Nephron progenitor cell (in vitro differentiated cells): ENCODE measurements at regions not wholly inside any gene's neighbourhood (a gene's known extent, or its start where the extent isn't known, plus 50 kb on each side); places are given as distances from the start of the nearest gene placed in this dataset.

ENCODE experiments used
- DNase-seq: peaks from one replicate; pipeline ENCODE4 v3.0.0; 2021
- H3K27ac Mint-ChIP-seq: 2 replicates; pipeline ENCODE4 v1.8.0; 2021; ENCODE audit warnings: mild to moderate bottlenecking, moderate library complexity, mixed read lengths
- H3K27me3 Mint-ChIP-seq: 2 replicates; pipeline ENCODE4 v1.8.0; 2021; ENCODE audit warnings: mild to moderate bottlenecking, low read depth, mixed read lengths; ENCODE audit not compliant: poor library complexity
- H3K36me3 Mint-ChIP-seq: 2 replicates; pipeline ENCODE4 v1.8.0; 2021; ENCODE audit warnings: low read depth, mixed read lengths
- H3K4me1 Mint-ChIP-seq: 2 replicates; pipeline ENCODE4 v1.8.0; 2021; ENCODE audit warnings: mixed read lengths
- H3K4me3 Mint-ChIP-seq: 2 replicates; pipeline ENCODE4 v1.8.0; 2021; ENCODE audit warnings: mild to moderate bottlenecking, moderate library complexity, mixed read lengths
- H3K9me3 Mint-ChIP-seq: 2 replicates; pipeline ENCODE4 v1.8.0; 2021; ENCODE audit warnings: mild to moderate bottlenecking, moderate library complexity, mixed read lengths
- TF ChIP-seq, protein P1 (sequence below): fragments of 200-600 bp; sonication (generic); IDR thresholded peaks from 2 replicates; pipeline ENCODE4 v1.5.0; 2021; ENCODE audit warnings: antibody characterized with exemption

DNA sequence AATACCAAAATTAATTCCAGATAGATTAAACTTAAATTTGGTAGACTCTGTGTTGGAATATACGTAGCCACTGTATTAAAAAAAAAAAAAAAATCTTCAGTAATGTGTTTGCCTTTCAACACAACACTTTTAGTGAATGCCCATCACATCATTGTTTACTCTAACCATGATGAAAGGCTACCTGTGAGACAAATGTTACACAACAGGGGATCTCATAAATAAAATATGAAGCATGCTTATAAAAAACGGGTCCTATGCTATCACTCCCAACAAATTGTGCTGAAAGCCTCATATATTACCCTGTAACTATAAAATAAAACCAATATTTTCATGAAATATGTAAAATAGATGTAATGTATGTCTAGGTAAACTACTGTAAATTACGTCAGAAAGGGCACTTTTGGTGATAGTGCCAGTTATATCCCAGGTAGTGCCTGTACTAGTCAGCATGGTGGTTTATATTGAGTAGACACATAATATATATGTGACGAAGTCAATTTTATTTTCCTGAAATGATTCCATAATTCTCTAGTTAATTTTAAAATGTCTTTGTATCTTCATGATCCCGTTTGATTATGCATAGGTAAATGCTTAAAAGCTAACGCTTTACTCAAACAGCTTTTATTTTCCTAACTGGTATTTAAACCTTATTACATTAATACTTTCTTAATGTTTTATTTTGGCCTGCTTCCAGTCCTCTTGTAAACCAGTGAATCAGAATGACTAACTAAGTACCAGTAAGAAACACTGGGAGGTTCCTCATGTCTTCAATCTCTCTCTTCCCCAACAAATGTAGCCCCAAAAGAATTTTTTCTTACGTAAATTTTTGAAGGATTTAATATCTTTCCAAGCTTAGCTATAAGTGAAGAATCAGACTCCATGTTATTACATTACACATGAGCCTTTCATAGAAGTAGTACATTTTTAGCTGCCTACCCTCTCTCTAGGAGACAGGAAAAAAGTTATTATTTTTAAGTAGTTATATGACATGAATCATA is 420.3 kb downstream of the GABRG2 start:
- Mint-ChIP-seq H3K27me3 (no peaks in the 10 kb centered on the region), H3K9me3 (peaks cover 5% of the 10 kb centered on the region), H3K36me3 (no peaks in the 10 kb centered on the region), H3K4me1 (no peaks in the 10 kb centered on the region), H3K4me3 (no peak overlapping the region), H3K27ac (no peak overlapping the region)
- DNase-seq, result no peak
- TF ChIP-seq, protein P1, sequence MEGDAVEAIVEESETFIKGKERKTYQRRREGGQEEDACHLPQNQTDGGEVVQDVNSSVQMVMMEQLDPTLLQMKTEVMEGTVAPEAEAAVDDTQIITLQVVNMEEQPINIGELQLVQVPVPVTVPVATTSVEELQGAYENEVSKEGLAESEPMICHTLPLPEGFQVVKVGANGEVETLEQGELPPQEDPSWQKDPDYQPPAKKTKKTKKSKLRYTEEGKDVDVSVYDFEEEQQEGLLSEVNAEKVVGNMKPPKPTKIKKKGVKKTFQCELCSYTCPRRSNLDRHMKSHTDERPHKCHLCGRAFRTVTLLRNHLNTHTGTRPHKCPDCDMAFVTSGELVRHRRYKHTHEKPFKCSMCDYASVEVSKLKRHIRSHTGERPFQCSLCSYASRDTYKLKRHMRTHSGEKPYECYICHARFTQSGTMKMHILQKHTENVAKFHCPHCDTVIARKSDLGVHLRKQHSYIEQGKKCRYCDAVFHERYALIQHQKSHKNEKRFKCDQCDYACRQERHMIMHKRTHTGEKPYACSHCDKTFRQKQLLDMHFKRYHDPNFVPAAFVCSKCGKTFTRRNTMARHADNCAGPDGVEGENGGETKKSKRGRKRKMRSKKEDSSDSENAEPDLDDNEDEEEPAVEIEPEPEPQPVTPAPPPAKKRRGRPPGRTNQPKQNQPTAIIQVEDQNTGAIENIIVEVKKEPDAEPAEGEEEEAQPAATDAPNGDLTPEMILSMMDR, result no peak

DNA sequence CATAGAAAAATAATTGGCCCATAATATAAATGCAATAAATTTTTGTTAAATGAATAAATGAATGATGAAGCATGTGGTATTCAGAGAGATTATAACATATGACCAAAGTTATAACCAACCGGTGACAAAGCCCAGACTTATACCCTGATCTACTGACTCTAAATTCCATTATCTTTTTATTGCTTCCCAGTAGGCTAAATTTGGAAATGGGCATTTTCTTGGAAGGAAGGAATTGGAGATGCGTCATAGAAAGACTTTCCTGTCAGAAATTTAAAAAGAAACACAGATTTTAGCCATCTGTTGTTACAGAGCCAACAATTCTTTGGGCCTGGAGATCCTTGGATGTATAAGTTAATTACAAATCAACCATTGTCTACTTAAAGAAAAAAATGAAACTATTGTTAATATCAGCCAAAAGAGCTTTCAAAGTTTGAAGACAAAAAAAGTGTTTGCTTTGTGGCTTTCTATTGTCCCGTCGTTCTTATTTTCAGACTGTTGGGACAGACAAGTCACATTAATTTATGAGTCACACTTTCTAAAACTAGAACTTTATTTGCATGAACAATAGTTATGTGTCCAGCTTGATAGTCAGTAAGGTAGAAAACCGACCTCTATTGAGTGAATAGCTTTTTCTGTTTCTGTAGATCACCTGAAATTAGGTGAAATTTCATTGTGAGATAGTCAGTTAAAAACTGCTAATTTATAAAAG is 428.7 kb downstream of the GABRG2 start:
- H3K9me3 Mint-ChIP-seq, result no peaks in the 10 kb centered on the region
- DNase-seq, result no peak
- no peak overlapping the region for H3K27ac Mint-ChIP-seq
- no peaks in the 10 kb centered on the region for H3K27me3 Mint-ChIP-seq
- H3K4me3 Mint-ChIP-seq, result no peak overlapping the region
- H3K4me1 Mint-ChIP-seq, result no peaks in the 10 kb centered on the region
- no peaks in the 10 kb centered on the region for H3K36me3 Mint-ChIP-seq
- TF ChIP-seq, protein P1, result no peak

DNA sequence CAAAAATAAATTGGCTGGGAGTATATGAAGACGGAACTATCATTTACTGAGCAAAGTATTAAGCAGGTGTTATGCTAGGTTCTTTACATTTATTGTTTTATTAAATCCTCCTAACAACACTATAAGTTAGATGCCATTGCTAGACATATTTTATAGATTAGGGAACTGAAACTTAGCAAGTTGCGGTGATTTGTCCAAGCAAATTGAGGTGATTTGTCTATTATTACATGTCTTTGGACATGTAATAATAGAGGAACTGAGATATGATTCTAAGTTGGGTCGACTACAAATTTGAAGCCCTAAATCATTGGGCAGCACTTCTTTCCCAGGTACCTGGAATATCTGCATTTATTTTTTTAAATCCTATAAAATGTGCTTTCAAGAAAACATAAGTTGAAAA is 429.9 kb downstream of the GABRG2 start:
- Mint-ChIP-seq H3K4me3 (no peak overlapping the region), H3K36me3 (no peaks in the 10 kb centered on the region), H3K27me3 (no peaks in the 10 kb centered on the region), H3K4me1 (no peaks in the 10 kb centered on the region), H3K27ac (no peak overlapping the region), H3K9me3 (no peaks in the 10 kb centered on the region)
- no peak for DNase-seq
- TF ChIP-seq, protein P1, result no peak

DNA sequence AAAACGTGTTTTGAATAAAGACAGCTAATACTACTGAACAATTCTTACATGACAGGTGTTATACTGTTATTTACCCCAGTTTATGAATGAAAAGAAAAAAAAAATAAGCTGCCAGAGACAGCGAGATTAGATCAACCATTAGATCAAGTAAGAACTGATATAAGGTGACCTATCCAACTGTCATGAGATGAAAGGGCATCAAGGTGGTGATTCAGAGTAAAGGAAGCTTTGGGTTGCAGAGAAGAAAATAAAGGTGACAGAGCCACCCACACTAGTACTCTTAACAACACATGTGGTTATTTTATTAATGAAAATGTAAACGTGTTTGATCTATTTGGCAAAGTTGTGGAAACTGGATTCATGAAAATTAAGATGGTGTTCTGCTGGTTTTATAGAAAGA is 435.2 kb downstream of the GABRG2 start:
- no peaks in the 10 kb centered on the region for H3K27me3 Mint-ChIP-seq
- H3K9me3 Mint-ChIP-seq, result no peaks in the 10 kb centered on the region
- H3K4me3 Mint-ChIP-seq, result no peak overlapping the region

GRCh38 chr5:162503796-162504195 is 436.2 kb downstream of the GABRG2 start:
- TF ChIP-seq, protein P1, result no peak
- Mint-ChIP-seq H3K27me3 (no peaks in the 10 kb centered on the region), H3K4me3 (no peak overlapping the region), H3K36me3 (no peaks in the 10 kb centered on the region), H3K27ac (no peak overlapping the region), H3K9me3 (no peaks in the 10 kb centered on the region), H3K4me1 (no peaks in the 10 kb centered on the region)
- DNase-seq, result no peak

More for the DNA sequence above, 435.2 kb downstream of the GABRG2 start:
- Mint-ChIP-seq H3K27ac (no peak overlapping the region), H3K4me1 (no peaks in the 10 kb centered on the region), H3K36me3 (no peaks in the 10 kb centered on the region)
- TF ChIP-seq, protein P1, result no peak
- no peak for DNase-seq
